ENCODE measurements at regions not wholly inside any gene's neighbourhood (a gene's known extent, or its start where the extent isn't known, plus 50 kb on each side); places are given as distances from the start of the nearest gene placed in this dataset.

GRCh38 chr3:162740941-162741596 lies 1244.5 kb downstream of the OTOL1 start:
- no peak for TF ChIP-seq SIN3A (IDR thresholded peaks at IDR 0.05; ENCODE audit: low read depth, low read length)
- TF ChIP-seq SMAD5 (IDR thresholded peaks at IDR 0.05; ENCODE audit: low read depth), result no peak
- TF ChIP-seq, protein P1, sequence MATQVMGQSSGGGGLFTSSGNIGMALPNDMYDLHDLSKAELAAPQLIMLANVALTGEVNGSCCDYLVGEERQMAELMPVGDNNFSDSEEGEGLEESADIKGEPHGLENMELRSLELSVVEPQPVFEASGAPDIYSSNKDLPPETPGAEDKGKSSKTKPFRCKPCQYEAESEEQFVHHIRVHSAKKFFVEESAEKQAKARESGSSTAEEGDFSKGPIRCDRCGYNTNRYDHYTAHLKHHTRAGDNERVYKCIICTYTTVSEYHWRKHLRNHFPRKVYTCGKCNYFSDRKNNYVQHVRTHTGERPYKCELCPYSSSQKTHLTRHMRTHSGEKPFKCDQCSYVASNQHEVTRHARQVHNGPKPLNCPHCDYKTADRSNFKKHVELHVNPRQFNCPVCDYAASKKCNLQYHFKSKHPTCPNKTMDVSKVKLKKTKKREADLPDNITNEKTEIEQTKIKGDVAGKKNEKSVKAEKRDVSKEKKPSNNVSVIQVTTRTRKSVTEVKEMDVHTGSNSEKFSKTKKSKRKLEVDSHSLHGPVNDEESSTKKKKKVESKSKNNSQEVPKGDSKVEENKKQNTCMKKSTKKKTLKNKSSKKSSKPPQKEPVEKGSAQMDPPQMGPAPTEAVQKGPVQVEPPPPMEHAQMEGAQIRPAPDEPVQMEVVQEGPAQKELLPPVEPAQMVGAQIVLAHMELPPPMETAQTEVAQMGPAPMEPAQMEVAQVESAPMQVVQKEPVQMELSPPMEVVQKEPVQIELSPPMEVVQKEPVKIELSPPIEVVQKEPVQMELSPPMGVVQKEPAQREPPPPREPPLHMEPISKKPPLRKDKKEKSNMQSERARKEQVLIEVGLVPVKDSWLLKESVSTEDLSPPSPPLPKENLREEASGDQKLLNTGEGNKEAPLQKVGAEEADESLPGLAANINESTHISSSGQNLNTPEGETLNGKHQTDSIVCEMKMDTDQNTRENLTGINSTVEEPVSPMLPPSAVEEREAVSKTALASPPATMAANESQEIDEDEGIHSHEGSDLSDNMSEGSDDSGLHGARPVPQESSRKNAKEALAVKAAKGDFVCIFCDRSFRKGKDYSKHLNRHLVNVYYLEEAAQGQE (IDR thresholded peaks at IDR 0.05; ENCODE audit: low read depth, low read length), result no peak
- no peak for TF ChIP-seq JUNB (IDR thresholded peaks at IDR 0.05)
- no peak for TF ChIP-seq SUZ12 (IDR thresholded peaks at IDR 0.05; ENCODE audit: unreplicated experiment)
- TF ChIP-seq HDGF (IDR thresholded peaks at IDR 0.05), result no peak
- no peak for TF ChIP-seq CHD2 (IDR thresholded peaks at IDR 0.05; ENCODE audit: borderline replicate concordance, low read depth, low read length)
- TF ChIP-seq POLR2AphosphoS5 (IDR thresholded peaks at IDR 0.05; ENCODE audit: low read length), result no peak
- TF ChIP-seq RFX5 (IDR thresholded peaks at IDR 0.05; ENCODE audit: low read depth, low read length), result no peak
- no peak for TF ChIP-seq RCOR1 (conservative IDR thresholded peaks at IDR 0.05; ENCODE audit: low read depth, low read length)
- TF ChIP-seq TCF12 (IDR thresholded peaks at IDR 0.05; ENCODE audit: low read depth, low read length), result no peak
- no peak for TF ChIP-seq EZH2 (IDR thresholded peaks at IDR 0.05; ENCODE audit: borderline replicate concordance, control insufficient read depth, low read depth, low read length)
- TF ChIP-seq CREM (IDR thresholded peaks at IDR 0.05; ENCODE audit: low read depth), result no peak
